Thyroid gland (tissue), 4 donors: ENCODE measurements at regions not wholly inside any gene's neighbourhood (a gene's known extent, or its start where the extent isn't known, plus 50 kb on each side); places are given as distances from the start of the nearest gene placed in this dataset.
A peak's percentile ranks its signal among the peaks of the same experiment; 100 is the strongest.

Experiments
- DNase-seq, 2 donors: peaks; one replicate each; pipeline ENCODE4 v3.0.0-alpha.2; 2019
- H3K27ac ChIP-seq, 3 donors: fragments of 200-600 bp; sonication (generic); 1 replicate in 2 of 3; 2 replicates in 1 of 3; pipeline ENCODE4 v1.5.1; 2016 to 2019; ENCODE audit warnings: mild to moderate bottlenecking in 1 of 3, moderate library complexity in 1 of 3
- H3K27me3 ChIP-seq: fragments of 200-600 bp; sonication (generic); one replicate; pipeline ENCODE4 v1.5.1; 2019
- H3K36me3 ChIP-seq, 2 donors: fragments of 200-600 bp; sonication (generic); one replicate each; pipeline ENCODE4 v1.5.1; 2016 to 2019
- H3K4me1 ChIP-seq, 2 donors: fragments of 200-600 bp; sonication (generic); one replicate each; pipeline ENCODE4 v1.5.1; 2017 to 2019
- H3K4me3 ChIP-seq, 3 donors: fragments of 200-600 bp; sonication (generic); replicated peaks in 1 of 3; 1 replicate in 2 of 3; 2 replicates in 1 of 3; pipeline ENCODE4 v1.5.1; 2016; ENCODE audit warnings: mild to moderate bottlenecking in 1 of 3
- H3K9me3 ChIP-seq: fragments of 200-600 bp; sonication (generic); one replicate; pipeline ENCODE4 v1.5.1; 2017
- POLR2A ChIP-seq, 2 donors: fragments of 450-650 bp; IDR thresholded peaks; one replicate each; pipeline ENCODE4 v1.6.1; 2017; ENCODE audit warnings: antibody characterized with exemption in 2 of 2, mild to moderate bottlenecking in 2 of 2, moderate library complexity in 1 of 2
- WGBS, 2 donors: methylation state at CpG; one replicate each; pipeline ENCODE4 v1.1.5; 2017; 5-methylcytosine and 5-hydroxymethylcytosine counted together
- intact Hi-C: fragments of 100-400 bp; cut with DNase I; formaldehyde crosslinking; loops from one replicate; pipeline ENCODE4 v1.15.1; 2023
- TF ChIP-seq, protein P1 (sequence below), 6 experiments: fragments of 200-600 bp in 3 of 6; fragments of 450-650 bp in 3 of 6; sonication (generic) in 3 of 6; IDR thresholded peaks; one replicate each; pipeline ENCODE4 v1.5.1; 2016 to 2019; ENCODE audit warnings: antibody characterized with exemption in 6 of 6, mild to moderate bottlenecking in 2 of 6, inconsistent platforms in 1 of 6, moderate library complexity in 1 of 6

DNA sequence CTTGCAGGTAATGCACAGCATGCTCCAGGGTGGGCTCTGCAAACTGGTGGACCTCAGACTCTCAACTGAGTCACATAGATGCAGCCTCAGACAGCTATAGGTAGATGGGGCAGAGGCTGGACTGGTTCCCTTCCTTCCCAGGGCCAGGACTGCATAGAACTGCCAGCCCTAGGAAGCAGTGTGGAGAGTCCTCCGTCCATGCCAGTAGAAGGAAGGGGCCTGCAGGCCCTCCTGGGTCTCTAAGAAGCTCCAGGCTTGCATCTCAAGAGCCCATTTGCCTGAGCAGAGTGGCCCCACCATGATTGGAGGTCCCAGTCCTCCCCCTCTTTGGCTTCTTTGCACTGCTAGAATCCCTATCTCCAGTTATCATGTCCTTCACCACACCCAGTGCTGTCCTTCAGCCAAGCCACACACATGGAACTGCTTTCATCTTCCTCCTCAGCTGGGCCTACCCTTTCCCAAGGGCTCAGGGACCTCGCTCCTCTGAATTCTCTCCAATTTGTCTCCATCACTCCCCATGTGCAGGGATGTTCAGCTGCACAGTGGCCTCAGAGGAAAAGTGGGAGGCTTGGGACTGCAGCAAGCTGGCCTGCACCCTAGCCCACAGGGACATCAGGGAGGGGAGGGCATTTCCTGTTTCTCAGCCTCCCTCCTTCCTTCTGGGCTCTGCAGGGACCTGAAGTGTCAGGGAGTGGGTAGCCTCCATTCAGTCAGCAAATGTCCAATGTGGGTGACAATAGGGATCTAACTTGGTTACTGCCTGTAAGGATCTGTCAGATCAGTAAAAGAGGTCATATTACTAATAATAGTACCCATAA is 146.0 kb downstream of the PJA1 start:
- no peak for DNase-seq
- Histone ChIP-seq H3K9me3 (no peaks in the 10 kb centered on the region), H3K27ac (no peak overlapping the region), H3K27me3 (peaks cover 4% of the 10 kb centered on the region), H3K4me3 (no peak overlapping the region), H3K36me3 (no peaks in the 10 kb centered on the region), H3K4me1 (peaks cover 0 to 13% of the 10 kb centered on the region in 2 donors)
- intact Hi-C loops, result no loop called here
- TF ChIP-seq, protein P1, sequence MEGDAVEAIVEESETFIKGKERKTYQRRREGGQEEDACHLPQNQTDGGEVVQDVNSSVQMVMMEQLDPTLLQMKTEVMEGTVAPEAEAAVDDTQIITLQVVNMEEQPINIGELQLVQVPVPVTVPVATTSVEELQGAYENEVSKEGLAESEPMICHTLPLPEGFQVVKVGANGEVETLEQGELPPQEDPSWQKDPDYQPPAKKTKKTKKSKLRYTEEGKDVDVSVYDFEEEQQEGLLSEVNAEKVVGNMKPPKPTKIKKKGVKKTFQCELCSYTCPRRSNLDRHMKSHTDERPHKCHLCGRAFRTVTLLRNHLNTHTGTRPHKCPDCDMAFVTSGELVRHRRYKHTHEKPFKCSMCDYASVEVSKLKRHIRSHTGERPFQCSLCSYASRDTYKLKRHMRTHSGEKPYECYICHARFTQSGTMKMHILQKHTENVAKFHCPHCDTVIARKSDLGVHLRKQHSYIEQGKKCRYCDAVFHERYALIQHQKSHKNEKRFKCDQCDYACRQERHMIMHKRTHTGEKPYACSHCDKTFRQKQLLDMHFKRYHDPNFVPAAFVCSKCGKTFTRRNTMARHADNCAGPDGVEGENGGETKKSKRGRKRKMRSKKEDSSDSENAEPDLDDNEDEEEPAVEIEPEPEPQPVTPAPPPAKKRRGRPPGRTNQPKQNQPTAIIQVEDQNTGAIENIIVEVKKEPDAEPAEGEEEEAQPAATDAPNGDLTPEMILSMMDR (IDR thresholded peaks at IDR 0.05), result no peak
- no peak for TF ChIP-seq POLR2A (IDR thresholded peaks at IDR 0.05)
- 69 to 100% methylated on average over 1 to 2 of the region's 2 CpGs for WGBS, 2 donors

DNA sequence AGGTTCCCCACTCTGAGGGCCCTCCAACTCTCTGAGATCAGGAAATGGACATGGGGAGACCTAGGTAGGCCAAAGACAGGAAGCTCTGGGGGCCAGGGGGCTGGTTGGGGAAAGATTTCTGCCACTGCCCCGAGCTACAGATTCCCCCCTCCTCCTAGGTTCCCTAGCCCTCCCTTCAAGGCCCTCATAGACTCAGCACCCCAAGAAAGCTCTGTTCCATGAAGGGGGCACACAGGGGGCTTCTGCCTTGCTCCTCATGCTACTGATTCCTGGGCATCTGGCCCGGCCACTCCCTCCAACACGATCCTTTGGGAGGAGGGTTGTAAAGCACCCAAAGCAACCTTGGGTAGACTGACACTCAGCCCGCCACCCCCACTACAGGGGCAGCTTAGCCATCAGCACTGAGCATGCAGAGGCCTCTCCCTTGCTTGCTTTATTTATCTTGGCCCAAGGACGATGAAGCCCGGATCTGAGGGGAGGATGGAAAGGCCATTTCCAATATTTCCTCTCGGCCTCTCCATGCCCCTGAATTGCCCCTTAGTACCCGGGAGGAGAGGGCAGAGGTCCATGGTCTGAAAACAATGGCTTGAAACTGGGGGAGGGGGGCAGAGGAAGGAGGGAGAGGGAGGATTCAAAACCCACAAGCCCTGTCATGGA is 146.7 kb downstream of the PJA1 start:
- Histone ChIP-seq H3K4me1 (peaks cover 0 to 6% of the 10 kb centered on the region in 2 donors), H3K9me3 (no peaks in the 10 kb centered on the region), H3K4me3 (no peak overlapping the region), H3K27ac (no peak overlapping the region), H3K27me3 (peaks cover 4% of the 10 kb centered on the region), H3K36me3 (no peaks in the 10 kb centered on the region)
- TF ChIP-seq POLR2A (IDR thresholded peaks at IDR 0.05), result no peak
- TF ChIP-seq, protein P1 (IDR thresholded peaks at IDR 0.05), result no peak
- 56 to 65% methylated on average over 5 to 6 of the region's 8 CpGs for WGBS, 2 donors
- DNase-seq, result no peak
- intact Hi-C loops, result no loop called here

DNA sequence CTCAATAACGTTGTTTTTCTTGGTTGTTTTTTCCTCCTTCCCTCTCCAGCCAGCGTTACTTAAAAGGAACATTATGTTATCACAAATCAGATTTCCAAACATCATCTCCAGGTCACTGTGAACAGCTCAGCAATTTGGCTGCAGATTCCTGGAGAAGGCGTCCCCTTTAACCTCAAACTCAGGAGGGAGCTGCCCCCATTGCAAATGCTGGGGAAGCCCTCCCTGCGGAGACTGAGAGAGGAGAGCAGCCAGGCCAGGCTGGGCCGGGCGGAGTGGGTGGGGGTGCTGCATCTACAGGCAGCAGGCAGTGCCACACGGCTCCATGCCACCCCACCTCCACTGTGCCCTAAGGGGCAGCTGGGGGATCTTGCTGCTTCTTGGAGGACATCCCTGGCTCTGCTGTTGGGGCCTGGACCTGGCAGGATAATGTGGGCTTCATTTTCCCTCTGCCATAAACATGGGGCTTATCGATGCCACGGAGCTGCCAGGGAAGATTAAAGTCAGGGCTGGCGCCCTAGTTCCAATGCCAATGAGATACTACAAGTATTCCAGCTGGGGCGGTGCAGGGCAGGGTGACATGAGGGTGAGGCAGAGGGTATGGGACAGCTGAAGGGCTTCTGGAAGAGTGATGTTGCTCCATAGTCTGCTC is 148.8 kb downstream of the PJA1 start:
- Histone ChIP-seq H3K27ac (peak overlapping the region in 2 of 3 donors; percentile 25 to 46), H3K36me3 (no peaks in the 10 kb centered on the region), H3K27me3 (peaks cover 4% of the 10 kb centered on the region), H3K4me1 (peaks cover 0 to 6% of the 10 kb centered on the region in 2 donors), H3K9me3 (no peaks in the 10 kb centered on the region), H3K4me3 (no peak overlapping the region)
- peak; percentile 9 to 29 for DNase-seq
- 10 to 57% methylated on average over 4 to 6 of the region's 11 CpGs for WGBS, 2 donors
- TF ChIP-seq, protein P1 (IDR thresholded peaks at IDR 0.05), result no peak
- TF ChIP-seq POLR2A (IDR thresholded peaks at IDR 0.05), result no peak
- intact Hi-C loops, result no loop called here

DNA sequence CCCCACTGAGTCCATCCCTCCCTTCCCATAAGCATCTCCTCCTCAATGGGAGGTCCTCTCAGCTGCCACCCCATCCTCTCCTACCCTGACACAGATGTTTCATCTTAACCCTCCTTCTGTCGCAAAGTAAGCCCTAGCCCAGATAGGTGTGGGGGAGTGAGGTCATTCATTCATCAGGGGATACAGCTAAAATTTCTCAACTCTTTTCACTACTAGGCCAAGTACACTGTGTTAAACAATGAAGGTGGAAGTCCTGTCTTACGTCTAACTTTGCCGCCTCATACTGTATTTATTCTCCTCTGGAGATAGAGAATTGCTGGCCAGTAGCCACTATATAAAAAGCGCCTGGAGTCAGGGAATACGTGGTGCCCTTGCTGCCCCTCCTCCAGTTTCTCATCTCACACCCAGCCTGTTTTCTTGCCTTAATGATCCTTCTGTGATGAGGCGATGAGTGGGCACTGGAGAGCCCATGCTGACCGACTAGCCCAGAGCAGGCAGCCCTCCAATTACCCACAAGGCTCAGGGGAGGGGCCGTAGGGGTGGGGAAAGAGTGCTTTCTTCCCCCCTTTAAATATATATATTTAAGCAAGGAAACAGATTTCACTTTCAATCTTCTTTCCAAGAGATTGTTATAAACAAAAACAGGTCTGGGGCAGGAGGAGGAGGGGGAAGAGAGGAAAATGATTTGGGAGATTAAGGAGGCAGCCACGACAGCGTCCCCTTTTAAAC is 149.5 kb downstream of the PJA1 start:
- H3K27me3 ChIP-seq, result peaks cover 4% of the 10 kb centered on the region
- H3K4me3 ChIP-seq, result no peak overlapping the region
- TF ChIP-seq, protein P1 (IDR thresholded peaks at IDR 0.05), result no peak
- no peak for TF ChIP-seq POLR2A (IDR thresholded peaks at IDR 0.05)
- H3K27ac ChIP-seq, result peak overlapping the region in 2 of 3 donors; percentile 25 to 46
- no peaks in the 10 kb centered on the region for H3K9me3 ChIP-seq
- intact Hi-C loops, result no loop called here
- H3K4me1 ChIP-seq, result peaks cover 0 to 6% of the 10 kb centered on the region in 2 donors
- peak; percentile 46 to 61 for DNase-seq
- WGBS, 2 donors, result 34 to 38% methylated on average over 8 to 10 of the region's 10 CpGs
- no peaks in the 10 kb centered on the region for H3K36me3 ChIP-seq
